Prostate gland (tissue), 2 donors: ENCODE measurements at regions not wholly inside any gene's neighbourhood (a gene's known extent, or its start where the extent isn't known, plus 50 kb on each side); places are given as distances from the start of the nearest gene placed in this dataset.
"Not testable (repeated sequence)": the region's sequence is repeated elsewhere in the genome, so short reads cannot be mapped to it uniquely, and the experiment has no call there.

Experiments used
- POLR2A ChIP-seq: fragments of 450-650 bp; IDR thresholded peaks from one replicate; pipeline ENCODE4 v1.6.1; 2016; ENCODE audit warnings: antibody characterized with exemption, mild to moderate bottlenecking
- POLR2AphosphoS5 ChIP-seq: sonication (generic); formaldehyde crosslinking; IDR thresholded peaks from one replicate; pipeline ENCODE4 v1.6.1; 2017; ENCODE audit warnings: antibody characterized with exemption
- TF ChIP-seq, protein P1 (sequence below), 4 experiments: fragments of 200-600 bp in 2 of 4; fragments of 450-650 bp in 2 of 4; sonication (generic) in 2 of 4; IDR thresholded peaks; 1 replicate in 3 of 4; 2 replicates in 1 of 4; pipeline ENCODE4 v1.5.1; 2016 to 2019; ENCODE audit warnings: antibody characterized with exemption in 4 of 4, mild to moderate bottlenecking in 2 of 4, moderate library complexity in 2 of 4

DNA sequence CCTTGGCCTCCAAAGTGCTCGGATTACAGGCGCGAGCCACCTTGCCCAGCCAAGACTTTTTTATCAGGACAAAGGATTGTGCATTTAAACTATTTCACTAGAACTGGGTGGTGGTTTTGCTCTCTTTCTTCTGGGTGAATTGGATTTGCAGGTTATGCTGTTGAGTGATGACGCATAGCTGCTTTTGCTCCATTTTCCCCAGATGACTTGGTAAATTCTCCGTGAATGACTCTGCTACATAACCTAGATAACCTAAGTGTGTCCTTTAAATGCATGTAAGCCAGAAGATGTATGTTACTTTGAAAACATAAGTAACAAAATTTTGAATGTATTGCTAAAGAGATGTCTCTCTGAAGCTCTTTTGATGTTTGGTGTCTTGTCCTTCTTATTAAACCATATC lies 103.7 kb downstream of the NSUN5 start:
- TF ChIP-seq, protein P1, sequence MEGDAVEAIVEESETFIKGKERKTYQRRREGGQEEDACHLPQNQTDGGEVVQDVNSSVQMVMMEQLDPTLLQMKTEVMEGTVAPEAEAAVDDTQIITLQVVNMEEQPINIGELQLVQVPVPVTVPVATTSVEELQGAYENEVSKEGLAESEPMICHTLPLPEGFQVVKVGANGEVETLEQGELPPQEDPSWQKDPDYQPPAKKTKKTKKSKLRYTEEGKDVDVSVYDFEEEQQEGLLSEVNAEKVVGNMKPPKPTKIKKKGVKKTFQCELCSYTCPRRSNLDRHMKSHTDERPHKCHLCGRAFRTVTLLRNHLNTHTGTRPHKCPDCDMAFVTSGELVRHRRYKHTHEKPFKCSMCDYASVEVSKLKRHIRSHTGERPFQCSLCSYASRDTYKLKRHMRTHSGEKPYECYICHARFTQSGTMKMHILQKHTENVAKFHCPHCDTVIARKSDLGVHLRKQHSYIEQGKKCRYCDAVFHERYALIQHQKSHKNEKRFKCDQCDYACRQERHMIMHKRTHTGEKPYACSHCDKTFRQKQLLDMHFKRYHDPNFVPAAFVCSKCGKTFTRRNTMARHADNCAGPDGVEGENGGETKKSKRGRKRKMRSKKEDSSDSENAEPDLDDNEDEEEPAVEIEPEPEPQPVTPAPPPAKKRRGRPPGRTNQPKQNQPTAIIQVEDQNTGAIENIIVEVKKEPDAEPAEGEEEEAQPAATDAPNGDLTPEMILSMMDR (IDR thresholded peaks at IDR 0.05) = not testable (repeated sequence)
- TF ChIP-seq POLR2A, POLR2AphosphoS5: not testable (repeated sequence)
